ENCODE measurements at regions not wholly inside any gene's neighbourhood (a gene's known extent, or its start where the extent isn't known, plus 50 kb on each side); places are given as distances from the start of the nearest gene placed in this dataset.
"Not testable (repeated sequence)": the region's sequence is repeated elsewhere in the genome, so short reads cannot be mapped to it uniquely, and the experiment has no call there.

DNA sequence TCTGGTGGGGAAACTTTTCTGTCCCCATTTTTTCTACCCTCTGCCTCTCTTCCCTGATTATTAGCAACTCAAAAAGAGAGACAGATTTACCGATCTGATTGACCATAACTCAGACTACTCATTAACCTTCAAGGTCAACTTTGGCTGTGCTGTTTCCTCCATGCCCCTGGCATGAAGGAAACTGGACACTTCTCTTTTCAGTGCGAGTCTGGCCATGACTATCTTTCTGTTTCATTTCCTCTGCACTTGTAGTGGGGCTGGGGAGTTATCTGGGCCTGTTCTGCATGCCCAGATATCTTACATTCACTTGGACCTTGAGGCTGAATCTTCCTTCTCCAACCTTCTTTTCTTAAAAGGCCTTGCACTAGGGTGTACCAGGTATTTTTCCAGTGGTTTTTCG is 76.9 kb upstream of the SLCO2A1 start:
- no peak for DNase-seq (ENCODE audit: low read depth)

DNA sequence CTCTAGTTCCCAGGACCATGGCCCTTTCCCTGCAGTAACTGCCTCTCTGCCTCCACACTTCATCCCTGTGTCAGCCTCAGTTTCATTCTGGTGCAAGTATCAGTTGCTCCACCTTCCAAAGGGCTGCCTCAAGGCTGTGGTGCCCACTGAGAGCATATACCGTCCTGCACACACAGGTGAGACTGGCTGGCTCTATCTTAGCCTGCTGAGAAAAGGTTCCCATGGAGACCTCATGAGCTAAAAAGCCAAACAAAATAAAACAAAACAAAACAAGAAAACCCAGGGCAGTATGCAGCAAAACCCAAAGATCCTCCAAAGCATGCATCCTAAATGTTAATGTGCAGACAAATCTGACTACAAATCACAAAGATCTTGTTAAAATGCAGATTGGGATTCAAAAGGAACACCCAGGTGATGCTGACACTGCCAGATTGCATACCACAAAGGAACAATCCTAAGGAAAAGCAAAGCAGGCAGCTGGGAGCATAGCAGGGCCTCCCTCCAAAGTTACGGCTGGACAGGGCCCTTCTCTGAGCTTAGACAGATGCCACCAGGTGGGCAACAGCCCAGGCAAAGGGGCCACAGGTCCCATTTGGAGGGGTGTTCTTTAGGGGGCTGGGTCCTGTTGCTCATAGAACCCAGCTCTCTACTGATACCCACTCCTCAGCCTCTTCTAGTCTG is 76.3 kb upstream of the SLCO2A1 start:
- no peak for DNase-seq (ENCODE audit: low read depth)

DNA sequence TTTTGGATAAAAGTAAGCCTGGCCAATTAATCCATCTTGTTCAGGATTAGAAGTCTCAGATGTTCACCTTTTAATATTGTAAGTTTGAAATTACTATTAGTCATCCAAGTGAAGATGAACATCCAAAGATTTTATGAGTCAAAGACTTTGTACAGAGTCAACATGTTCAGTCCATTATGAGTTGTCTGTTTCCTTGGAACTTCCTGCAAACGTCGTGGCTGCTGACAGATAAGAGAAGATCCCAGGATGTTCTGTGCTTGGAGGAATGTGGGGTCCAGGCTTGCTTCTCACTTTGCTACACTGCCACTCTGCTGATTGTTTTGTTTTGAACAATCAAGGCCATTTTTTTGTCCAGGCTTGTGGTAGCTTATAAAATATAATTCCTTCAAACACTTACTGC is 74.3 kb upstream of the SLCO2A1 start:
- DNase-seq (ENCODE audit: low read depth), result peak; percentile 76

DNA sequence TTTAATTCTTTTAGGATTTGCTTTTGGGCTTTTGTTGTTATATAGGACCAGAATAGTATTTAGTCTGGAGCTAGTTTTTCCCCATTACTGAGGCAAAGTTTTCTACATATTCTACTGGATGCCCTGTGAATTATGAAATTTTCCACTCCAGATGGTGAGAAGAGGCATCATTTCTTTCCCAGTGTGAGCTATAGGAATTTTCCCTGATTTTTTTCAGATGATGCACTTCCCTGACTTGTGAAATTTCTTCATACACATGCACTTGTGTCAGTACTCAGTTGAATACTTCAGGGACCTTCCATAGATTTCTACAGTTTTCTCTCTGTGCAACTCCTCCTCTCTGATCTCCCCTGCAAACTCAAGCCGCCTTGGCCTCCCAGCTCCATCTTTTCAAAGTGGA is 73.7 kb upstream of the SLCO2A1 start:
- DNase-seq (ENCODE audit: low read depth), result peak; percentile 64

DNA sequence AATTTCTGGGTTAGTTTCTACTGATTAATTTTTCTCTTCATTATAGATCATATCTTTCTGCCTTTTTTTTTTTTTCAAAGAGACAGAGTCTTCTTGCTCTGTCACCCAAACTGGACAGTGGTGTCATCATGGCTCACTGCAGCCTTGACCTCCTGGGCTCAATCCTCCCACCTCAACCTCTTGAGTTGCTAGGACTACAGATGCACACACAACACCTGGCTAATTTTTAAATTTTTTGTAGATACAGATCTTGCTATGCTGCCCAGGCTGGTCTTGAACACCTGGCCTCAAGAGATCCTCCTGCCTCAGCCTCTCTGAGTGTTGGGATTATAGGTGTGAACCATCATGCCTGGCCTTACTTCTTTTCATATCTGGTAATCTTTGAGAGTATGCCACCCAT is 73.3 kb upstream of the SLCO2A1 start:
- DNase-seq (ENCODE audit: low read depth), result no peak

DNA sequence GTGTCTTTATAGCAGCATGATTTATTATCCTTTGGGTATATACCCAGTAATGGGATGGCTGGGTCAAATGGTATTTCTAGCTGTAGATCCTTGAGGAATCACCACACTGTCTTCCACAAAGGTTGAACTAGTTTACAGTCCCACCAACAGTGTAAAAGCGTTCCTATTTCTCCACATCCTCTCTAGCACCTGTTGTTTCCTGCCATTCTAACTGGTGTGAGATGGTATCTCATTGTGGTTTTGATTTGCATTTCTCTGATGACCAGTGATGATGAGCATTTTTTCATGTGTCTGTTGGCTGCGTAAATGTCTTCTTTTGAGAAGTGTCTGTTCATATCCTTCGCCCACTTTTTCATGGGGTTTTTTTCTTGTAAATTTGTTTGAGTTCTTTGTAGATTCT is 66.5 kb upstream of the SLCO2A1 start:
- not testable (repeated sequence) for DNase-seq (ENCODE audit: low read depth)

DNA sequence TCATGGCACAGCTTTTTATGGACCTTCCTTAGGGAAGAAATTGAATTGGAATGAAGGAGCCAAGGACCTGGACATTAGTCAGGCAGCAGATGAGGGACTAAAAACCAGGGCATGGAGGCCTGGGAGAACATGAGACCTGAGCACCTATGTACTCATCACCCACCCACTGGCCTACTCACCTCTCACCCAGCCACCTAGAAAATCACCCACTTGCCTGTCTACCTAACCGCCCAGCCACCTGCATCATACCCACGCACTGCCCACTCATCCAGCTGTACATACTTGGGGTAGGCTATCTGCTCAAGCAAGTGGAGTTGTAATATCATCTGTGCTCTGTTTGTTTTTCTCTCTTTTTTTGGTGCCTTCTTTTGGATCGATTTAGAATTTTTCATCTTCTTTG is 65.3 kb upstream of the SLCO2A1 start:
- no peak for DNase-seq (ENCODE audit: low read depth)

DNA sequence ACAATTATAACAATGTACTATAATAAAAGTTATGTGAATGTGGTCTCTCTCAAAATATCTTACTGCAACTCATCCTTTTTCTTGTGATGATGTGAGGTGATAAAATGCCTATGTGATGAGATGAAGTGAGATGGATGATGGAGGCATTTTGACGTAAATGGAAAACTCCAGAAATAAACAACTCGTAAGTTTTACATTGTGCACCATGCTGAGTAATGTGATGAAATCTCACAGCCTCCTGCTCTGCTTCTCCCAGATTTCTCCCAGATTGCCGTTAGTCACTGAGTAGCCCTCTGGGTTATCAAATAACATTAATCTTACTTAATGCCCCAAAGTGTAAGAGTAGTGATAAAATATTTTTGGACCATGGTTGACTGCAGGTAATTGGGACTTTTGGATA is 64.8 kb upstream of the SLCO2A1 start:
- DNase-seq (ENCODE audit: low read depth), result peak; percentile 97

DNA sequence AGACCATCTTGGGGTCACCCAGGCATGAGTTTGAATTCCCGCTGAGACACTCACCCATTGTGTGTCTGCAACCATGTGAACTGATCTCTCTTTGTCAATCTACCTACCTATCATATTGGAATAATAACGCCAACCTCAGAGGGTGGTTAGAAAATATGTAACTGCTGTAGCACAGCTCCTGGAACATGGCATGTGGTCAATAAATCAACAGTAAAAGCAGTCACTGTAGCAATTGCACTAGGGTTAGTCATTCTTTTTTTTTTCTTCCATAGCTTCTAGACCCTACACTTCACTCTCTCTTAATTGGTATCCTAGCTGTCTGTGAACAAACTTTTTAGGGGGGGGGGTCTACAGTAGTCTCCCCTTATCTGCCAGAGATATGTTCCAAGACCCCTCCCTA is 64.2 kb upstream of the SLCO2A1 start:
- DNase-seq (ENCODE audit: low read depth), result peak; percentile 91

DNA sequence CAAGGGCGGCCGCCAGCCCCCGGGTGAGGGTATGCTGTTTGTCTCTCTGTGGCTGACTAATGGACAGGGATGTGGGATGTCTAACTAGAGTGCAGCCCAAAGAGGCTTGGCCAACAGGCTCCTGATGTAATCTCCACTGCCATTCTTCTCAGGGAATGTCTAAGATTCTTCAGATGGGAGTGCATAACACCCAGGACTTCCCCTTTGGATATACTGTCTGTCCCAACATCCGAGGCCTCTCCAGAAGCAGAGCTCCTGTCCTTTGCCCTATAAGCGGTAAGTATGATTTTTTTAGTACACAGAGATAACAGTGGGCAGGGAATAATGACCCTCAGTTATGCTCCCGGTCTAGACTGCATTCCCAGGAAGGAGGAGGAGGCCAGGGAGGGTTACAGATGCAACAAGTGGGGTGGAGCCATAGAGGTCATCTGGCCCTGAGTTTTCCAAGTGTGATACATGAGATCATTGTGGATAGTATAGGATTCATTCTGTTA is 62.5 kb upstream of the SLCO2A1 start:
- peak; percentile 89 for DNase-seq (ENCODE audit: low read depth)

DNA sequence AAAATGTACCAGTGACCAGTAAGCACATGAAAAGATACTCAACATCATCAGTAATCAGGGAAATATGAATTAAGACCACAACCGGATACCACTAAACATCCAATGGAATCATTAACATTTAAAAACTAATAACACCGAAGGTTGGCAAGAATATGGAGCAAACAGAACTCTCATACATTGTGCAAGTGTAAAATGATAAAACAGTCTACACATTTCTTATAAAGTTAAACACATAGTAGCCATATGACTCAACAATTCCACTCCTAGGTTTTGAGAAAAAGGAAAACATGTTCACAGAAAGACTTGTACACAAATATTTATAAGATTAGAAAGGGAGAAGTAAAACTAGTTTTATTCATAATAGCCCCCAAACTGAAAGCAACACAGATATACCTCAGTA is 60.3 kb upstream of the SLCO2A1 start:
- DNase-seq (ENCODE audit: low read depth), result peak; percentile 62

DNA sequence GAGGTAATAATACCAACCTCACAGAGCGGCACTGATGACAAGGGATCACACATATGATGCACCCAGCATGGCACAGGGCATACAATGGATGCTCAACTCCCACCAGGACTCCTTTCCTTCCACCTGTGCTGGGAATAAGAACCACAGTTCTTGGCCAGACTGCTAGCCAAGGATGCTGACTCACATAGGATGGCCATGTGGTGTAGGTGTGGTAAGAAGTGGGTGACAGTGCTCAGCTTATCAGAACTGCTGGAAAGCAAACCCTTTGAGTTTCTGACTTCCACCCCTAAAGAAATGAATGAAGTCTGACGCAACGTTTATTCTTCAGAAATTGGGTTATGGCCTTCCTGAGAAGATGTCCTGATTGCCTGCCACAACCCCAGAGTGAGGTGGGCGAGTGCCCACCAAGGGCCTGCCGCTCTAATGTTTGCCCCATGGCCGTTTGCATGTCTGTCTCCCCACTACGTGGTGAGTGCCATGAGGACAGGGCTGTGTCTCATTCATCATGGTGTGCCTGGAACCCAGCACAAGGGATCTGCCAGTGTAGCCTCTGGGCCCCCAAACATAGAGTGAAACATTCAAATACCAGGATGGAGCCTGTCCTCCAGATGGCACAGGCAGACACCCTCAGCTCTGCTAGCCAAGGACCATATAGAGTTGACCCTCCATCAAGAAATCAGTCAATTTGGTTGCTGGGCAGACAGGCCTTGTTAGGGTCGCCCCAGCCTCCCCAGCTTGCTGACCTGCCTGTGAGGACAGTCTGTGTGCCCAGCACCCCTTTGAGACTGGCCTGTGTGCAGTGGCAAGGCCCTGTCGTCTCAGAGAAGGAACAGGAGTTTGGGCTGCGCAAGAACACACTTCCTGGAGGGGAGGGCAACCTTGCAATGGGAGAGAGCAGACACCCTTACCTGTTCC is 57.6 kb upstream of the SLCO2A1 start:
- DNase-seq (ENCODE audit: low read depth), result no peak

DNA sequence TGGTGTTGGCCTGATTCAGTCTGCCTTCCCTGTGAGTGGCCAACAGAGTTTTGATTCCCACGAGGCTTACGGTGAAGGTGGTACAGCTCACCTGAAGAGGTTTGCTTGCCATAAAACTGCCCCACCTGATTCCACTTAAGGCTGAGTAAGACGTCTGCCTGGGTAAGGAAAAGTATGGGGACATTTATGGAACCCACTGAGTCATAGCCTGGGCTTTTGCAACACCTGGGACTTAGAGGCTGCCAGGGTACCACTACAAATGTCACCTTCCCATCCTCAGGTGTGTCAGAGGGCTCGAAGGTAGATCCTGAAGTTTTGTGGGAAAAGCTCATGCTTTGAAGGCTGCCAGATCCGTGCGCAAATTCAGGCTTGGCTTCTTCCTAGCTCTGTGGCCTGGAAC is 56.9 kb upstream of the SLCO2A1 start:
- DNase-seq (ENCODE audit: low read depth), result no peak

DNA sequence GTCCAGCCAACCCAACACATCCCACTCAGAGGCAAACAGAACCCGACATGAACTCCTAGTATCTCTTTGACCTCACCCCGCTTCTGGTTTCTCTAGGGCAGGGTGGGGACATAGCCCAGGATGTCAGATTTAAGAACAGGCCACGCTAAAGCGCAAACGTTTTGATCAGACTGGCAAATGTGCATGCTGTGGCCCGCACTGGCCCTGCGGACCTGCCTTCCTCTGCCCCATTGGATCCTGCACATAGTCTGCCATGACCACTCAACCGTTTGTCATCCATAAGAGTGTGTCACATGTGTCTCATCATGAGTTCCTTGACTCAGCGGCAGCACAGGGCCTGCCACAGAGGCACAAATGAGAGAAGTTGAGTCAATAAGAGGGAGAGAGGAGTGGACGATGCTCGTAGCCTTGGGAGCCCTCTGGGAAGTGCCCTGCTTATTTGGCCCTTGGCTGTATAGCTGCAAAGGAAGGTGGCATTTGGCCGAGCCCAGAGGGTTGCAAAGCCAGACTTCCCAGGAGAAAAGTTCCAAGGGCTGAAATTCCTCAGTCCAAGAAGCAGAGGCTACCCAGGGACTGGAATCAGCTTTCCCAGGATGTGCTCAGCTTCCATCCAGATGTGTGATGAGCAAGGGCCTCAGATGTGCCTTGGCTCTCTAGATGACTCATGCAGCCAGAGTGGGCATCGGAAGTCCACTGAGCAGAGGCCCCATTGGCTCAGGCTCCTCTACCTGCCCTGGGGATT is 55.5 kb upstream of the SLCO2A1 start:
- peak; percentile 59 for DNase-seq (ENCODE audit: low read depth)

DNA sequence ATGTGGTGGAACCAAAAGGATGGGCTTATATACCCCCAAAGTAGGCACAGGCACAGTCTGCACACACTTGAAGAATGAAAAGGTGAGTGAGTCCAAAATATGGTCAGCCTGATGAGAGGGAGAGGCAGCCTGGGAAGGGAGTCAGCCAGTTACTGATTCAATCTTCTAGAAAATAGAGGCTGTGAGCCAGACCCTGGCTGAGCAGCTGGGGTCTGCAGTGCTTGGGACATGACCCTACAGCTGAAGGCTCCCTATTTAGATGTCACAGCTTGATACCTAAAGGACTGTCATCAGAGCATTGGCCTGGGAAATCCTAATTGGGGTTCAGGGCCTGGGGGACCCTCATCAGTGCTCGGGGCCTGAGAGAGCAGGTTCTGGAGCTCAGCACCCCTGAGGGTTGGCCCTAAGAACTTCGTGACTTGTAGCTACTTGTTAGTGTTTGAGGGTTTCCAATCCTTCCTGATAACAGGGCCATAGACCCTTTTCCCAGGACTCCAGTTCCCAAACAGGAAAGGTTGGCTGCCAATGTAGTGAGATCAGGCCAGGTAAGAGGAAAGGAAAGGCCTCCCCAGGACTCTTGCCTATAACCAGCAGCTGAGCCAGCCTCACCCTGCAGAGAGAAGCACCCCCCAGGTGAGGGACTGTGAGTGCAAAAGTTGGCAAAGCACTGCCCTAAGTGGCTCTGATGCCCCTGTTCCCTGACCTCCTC is 54.7 kb upstream of the SLCO2A1 start:
- DNase-seq (ENCODE audit: low read depth), result no peak

DNA sequence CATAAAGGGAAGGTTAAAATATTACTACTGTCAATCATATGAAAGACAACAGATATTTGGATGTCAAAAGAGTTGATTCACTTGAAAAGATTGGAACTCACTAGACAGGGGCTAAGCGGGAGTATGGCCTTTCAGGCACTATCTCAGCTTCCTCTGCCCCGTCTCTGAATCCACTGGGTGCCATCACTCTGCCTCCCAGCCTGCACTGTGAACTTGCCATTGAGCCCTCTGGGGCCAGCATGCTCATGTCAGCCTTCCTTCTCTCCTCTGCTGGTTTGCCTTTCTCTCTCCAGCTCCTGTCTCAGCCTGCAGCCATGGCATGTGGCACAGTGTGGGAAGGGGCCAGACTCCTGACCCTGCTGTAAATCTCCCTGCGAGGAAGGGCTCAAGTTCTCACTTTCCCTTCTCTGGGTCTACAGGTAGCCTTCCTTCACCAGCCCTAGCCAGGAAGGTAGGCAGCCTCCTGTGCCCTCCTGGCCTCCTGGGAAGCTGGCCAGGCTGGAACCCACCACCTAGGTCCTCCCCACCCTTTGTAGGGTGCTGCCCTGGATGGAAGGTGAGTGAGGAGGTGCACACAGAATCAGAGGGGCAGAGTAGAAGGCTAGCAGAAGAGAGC is 54.0 kb upstream of the SLCO2A1 start:
- DNase-seq (ENCODE audit: low read depth), result no peak

DNA sequence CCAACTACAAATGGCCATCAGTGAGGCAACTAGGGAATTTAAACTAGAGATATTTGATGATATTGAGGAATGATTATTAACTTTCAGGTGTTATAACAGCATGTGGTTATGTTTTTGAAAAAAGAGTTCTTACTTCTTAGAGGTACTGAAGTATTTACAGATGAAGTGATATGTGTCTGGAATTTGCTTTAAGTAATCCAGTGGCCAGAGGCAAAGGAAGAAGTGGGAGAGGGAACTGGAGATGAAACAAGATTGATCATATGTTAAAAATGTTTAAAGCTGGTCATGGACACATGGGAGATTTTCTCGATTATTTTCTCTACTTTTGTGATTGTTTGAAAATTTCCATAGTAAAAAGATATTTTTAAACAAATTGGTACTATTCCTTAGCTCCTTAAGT is 53.3 kb upstream of the SLCO2A1 start:
- DNase-seq (ENCODE audit: low read depth), result peak; percentile 30

DNA sequence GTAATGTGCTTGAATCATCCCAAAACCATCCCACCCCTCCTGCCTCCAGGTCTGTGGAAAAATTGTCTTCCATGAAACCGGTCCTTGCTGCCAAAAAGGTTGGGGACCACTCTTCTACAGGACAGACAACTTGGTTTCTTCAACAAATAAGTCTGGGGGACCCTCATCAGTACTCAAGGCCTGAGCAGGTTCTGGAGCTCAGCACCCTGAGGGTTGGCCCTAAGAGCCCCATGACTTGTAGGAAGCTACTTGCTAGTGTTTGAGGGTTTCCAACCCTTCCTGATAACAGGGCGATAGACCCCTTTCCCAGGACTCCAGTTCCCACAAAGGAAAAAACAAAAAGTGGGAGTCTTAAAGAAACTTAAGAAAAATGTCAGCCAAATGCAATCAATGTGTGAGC is 52.9 kb upstream of the SLCO2A1 start:
- no peak for DNase-seq (ENCODE audit: low read depth)

DNA sequence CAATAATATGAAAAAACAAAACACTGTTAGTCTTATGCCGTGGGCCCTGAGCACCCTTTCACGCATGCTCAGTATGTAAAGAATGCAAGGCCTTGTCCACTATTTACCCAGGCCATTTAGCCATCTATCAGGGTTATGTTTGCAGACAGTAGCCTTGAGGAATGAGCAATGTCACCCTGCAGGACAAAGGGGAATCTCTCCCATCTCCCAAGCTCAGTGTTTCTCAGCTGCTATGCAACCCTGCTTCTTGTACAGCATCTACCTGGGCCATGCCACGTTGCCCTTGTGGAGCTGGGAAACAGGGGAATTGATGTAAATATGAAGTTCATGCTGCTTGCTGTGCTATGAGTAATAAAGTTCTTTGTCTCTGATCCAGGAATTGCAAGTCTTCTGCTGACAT is 51.5 kb upstream of the SLCO2A1 start:
- no peak for DNase-seq (ENCODE audit: low read depth)

DNA sequence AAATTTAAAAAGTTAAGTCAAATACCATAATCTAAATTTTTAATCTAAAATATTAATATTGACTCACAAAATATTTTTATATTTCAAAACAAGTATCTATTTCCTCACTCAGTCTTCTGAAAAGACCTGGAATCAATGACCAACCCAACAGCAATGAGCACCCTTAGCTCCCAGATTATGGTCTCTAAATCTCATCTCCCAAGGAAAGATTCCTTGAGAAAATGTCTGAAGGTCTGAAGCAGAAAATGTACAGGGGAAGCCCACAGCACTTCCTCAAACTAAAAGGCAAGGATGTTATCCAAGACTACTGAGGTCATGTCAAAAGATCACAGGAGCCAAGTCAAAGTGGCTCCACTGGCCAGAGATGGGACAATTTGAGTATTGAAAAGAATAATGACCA is 51.0 kb upstream of the SLCO2A1 start:
- DNase-seq (ENCODE audit: low read depth), result no peak

DNA sequence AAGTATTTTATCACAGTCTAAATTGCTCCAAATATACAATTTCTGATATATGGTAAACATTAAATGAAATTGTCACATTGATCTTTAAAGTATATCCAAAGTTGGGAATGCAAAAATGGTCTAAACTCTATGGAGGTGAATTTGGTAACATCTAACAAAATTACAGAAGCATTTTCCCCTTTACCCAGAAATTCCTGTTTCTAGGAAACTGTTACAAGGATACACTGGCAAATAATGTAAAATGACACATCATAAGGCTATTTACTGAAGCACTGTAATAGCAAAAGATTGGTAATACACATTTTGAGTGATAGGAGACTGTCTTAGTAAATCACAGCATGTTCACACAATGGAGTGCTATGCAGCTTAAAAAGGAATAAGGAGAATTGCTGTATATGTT is 50.0 kb upstream of the SLCO2A1 start:
- DNase-seq (ENCODE audit: low read depth), result no peak
